Liver (tissue), 3 donors: ENCODE measurements at regions not wholly inside any gene's neighbourhood (a gene's known extent, or its start where the extent isn't known, plus 50 kb on each side); places are given as distances from the start of the nearest gene placed in this dataset.

Source experiments
- ATF3 ChIP-seq: IDR thresholded peaks from 2 replicates; pipeline ENCODE4 v1.6.1; 2016; ENCODE audit warnings: antibody characterized with exemption
- CTCF ChIP-seq: fragments of 150-350 bp; IDR thresholded peaks from 2 replicates; pipeline ENCODE4 v1.5.1; 2017; ENCODE audit warnings: improper control_type of control experiment, low read depth, low read length; ENCODE audit not compliant: missing input control
- EGR1 ChIP-seq, 2 donors: IDR thresholded peaks; 2 replicates each; pipeline ENCODE4 v1.6.1; 2016 to 2018; ENCODE audit warnings: antibody characterized with exemption in 2 of 2, low read depth in 2 of 2
- JUND ChIP-seq, 2 donors: IDR thresholded peaks; 2 replicates each; pipeline ENCODE4 v1.6.1; 2016; ENCODE audit warnings: antibody characterized with exemption in 2 of 2
- MAX ChIP-seq: IDR thresholded peaks from 2 replicates; pipeline ENCODE4 v1.6.1; 2016; ENCODE audit warnings: antibody characterized with exemption
- REST ChIP-seq: IDR thresholded peaks from 2 replicates; pipeline ENCODE4 v1.6.1; 2016; ENCODE audit warnings: antibody characterized with exemption, mild to moderate bottlenecking
- RXRA ChIP-seq, 2 donors: IDR thresholded peaks; 2 replicates each; pipeline ENCODE4 v1.6.1; 2017 to 2018; ENCODE audit warnings: antibody characterized with exemption in 2 of 2, mild to moderate bottlenecking in 1 of 2
- SP1 ChIP-seq: IDR thresholded peaks from 2 replicates; pipeline ENCODE4 v1.6.1; 2018; ENCODE audit warnings: antibody characterized with exemption, mild to moderate bottlenecking
- TAF1 ChIP-seq: conservative IDR thresholded peaks from 2 replicates; pipeline ENCODE4 v1.6.1; 2016; ENCODE audit warnings: antibody characterized with exemption, mild to moderate bottlenecking
- YY1 ChIP-seq: IDR thresholded peaks from 2 replicates; pipeline ENCODE4 v1.6.1; 2016; ENCODE audit warnings: antibody characterized with exemption, mild to moderate bottlenecking
- ZBTB33 ChIP-seq: IDR thresholded peaks from 2 replicates; pipeline ENCODE4 v1.6.1; 2016; ENCODE audit warnings: antibody characterized with exemption
- donor health status: healthy.
- donor health status: healthy.

GRCh38 chr16:51651061-51651466 lies 500.0 kb upstream of the SALL1 start:
- TF ChIP-seq SP1: no peak
- TF ChIP-seq CTCF: no peak
- no peak for TF ChIP-seq RXRA (IDR thresholded peaks at IDR 0.05)
- no peak for TF ChIP-seq MAX
- TF ChIP-seq JUND (IDR thresholded peaks at IDR 0.05): no peak
- TF ChIP-seq EGR1 (IDR thresholded peaks at IDR 0.05; ENCODE audit: low read depth in 2 of 2): no peak
- TF ChIP-seq ZBTB33: no peak
- no peak for TF ChIP-seq YY1
- no peak for TF ChIP-seq TAF1
- TF ChIP-seq ATF3: no peak
- TF ChIP-seq REST: no peak
